Fibroblast of lung (primary cell): ENCODE measurements at regions not wholly inside any gene's neighbourhood (a gene's known extent, or its start where the extent isn't known, plus 50 kb on each side); places are given as distances from the start of the nearest gene placed in this dataset.

Experiments used
- DNase-seq, 2 donors: peaks; one replicate each; pipeline versions ENCODE4 v3.0.0 to v3.0.0-alpha.2; 2010; ENCODE audit warnings: low read depth in 2 of 2
- H2AFZ ChIP-seq: 2 replicates; pipeline ENCODE4 v1.5.1; 2012; ENCODE audit warnings: low read length, control low read depth, inconsistent platforms
- H3K27ac ChIP-seq: 2 replicates; pipeline ENCODE4 v1.5.1; 2011; ENCODE audit warnings: low read length, control low read depth; ENCODE audit not compliant: insufficient read depth
- H3K27me3 ChIP-seq: 2 replicates; pipeline ENCODE4 v1.5.1; 2011; ENCODE audit warnings: mild to moderate bottlenecking, low read length; ENCODE audit not compliant: control insufficient read depth, insufficient read depth
- H3K36me3 ChIP-seq: 2 replicates; pipeline ENCODE4 v1.5.1; 2011; ENCODE audit warnings: low read length; ENCODE audit not compliant: control insufficient read depth, insufficient read depth
- H3K4me1 ChIP-seq: 2 replicates; pipeline ENCODE4 v1.5.1; 2011; ENCODE audit warnings: low read length; ENCODE audit not compliant: control insufficient read depth, insufficient read depth; ENCODE audit errors: extremely low read depth
- H3K4me2 ChIP-seq: 2 replicates; pipeline ENCODE4 v1.5.1; 2011; ENCODE audit warnings: low read length, control low read depth; ENCODE audit not compliant: insufficient read depth; ENCODE audit errors: extremely low read depth
- H3K4me3 ChIP-seq, 4 experiments: fragments of 200-600 bp in 1 of 4; sonication (generic) in 1 of 4; replicated peaks in 1 of 4; 2 replicates each; pipeline ENCODE4 v1.5.1; 2011 to 2016; ENCODE audit warnings: low read length in 4 of 4, low read depth in 3 of 4, mild to moderate bottlenecking in 3 of 4, control low read depth in 2 of 4, inconsistent platforms in 1 of 4, mixed read lengths in 1 of 4; ENCODE audit not compliant: insufficient read depth in 1 of 4; ENCODE audit errors: control extremely low read depth in 1 of 4
- H3K79me2 ChIP-seq: 2 replicates; pipeline ENCODE4 v1.5.1; 2012; ENCODE audit warnings: mild to moderate bottlenecking, low read length, inconsistent platforms; ENCODE audit not compliant: control insufficient read depth, insufficient read depth
- H3K9ac ChIP-seq: 2 replicates; pipeline ENCODE4 v1.5.1; 2011; ENCODE audit warnings: mild to moderate bottlenecking, low read length, control low read depth; ENCODE audit not compliant: insufficient read depth
- H3K9me3 ChIP-seq: 2 replicates; pipeline ENCODE4 v1.5.1; 2012; ENCODE audit warnings: low read depth, low read length; ENCODE audit not compliant: control insufficient read depth, insufficient read depth
- H4K20me1 ChIP-seq: 2 replicates; pipeline ENCODE4 v1.5.1; 2011; ENCODE audit warnings: low read length; ENCODE audit not compliant: control insufficient read depth, insufficient read depth; ENCODE audit errors: extremely low read depth
- CTCF ChIP-seq, 2 donors: IDR thresholded peaks in 1 of 2; conservative IDR thresholded peaks in 1 of 2; 1 replicate in 1 of 2; 2 replicates in 1 of 2; pipeline ENCODE4 v1.5.1; 2011 to 2012; ENCODE audit warnings: low read length in 2 of 2, control low read depth in 1 of 2, inconsistent platforms in 1 of 2, low read depth in 1 of 2, mild to moderate bottlenecking in 1 of 2
- EZH2 ChIP-seq: IDR thresholded peaks from 2 replicates; pipeline ENCODE4 v1.5.1; 2012; ENCODE audit warnings: low read length, control low read depth, mild to moderate bottlenecking; ENCODE audit errors: missing control alignments

GRCh38 chr5:164869325-164869724, 1363.9 kb downstream of the MAT2B start:
- H3K4me3 ChIP-seq: no peak overlapping the region
- no peak overlapping the region for H2AFZ ChIP-seq
- H3K27ac ChIP-seq: no peak overlapping the region
- no peaks in the 10 kb centered on the region for H3K9me3 ChIP-seq
- no peak overlapping the region for H3K4me2 ChIP-seq
- no peaks in the 10 kb centered on the region for H3K27me3 ChIP-seq
- no peaks in the 10 kb centered on the region for H4K20me1 ChIP-seq
- no peaks in the 10 kb centered on the region for H3K36me3 ChIP-seq
- H3K79me2 ChIP-seq: no peaks in the 10 kb centered on the region
- H3K9ac ChIP-seq: no peak overlapping the region
- TF ChIP-seq CTCF (conservative IDR thresholded peaks at IDR 0.05 in 1 of 2, IDR thresholded peaks at IDR 0.05 in 1 of 2; ENCODE audit: low read depth in 1 of 2, low read length in 2 of 2) (no peak), EZH2 (no peak)
- no peaks in the 10 kb centered on the region for H3K4me1 ChIP-seq
- no peak for DNase-seq

- H3K27me3 ChIP-seq: no peaks in the 10 kb centered on the region
- TF ChIP-seq CTCF (conservative IDR thresholded peaks at IDR 0.05 in 1 of 2, IDR thresholded peaks at IDR 0.05 in 1 of 2; ENCODE audit: low read depth in 1 of 2, low read length in 2 of 2): no peak
- no peak for TF ChIP-seq EZH2
- no peak for DNase-seq
- no peaks in the 10 kb centered on the region for H3K4me1 ChIP-seq
- no peak overlapping the region for H3K4me3 ChIP-seq
- no peak overlapping the region for H2AFZ ChIP-seq
- H3K79me2 ChIP-seq: no peaks in the 10 kb centered on the region
- H3K27ac ChIP-seq: no peak overlapping the region
- H3K4me2 ChIP-seq: no peak overlapping the region
- no peaks in the 10 kb centered on the region for H3K36me3 ChIP-seq
- H3K9me3 ChIP-seq: no peaks in the 10 kb centered on the region
- no peak overlapping the region for H3K9ac ChIP-seq
- H4K20me1 ChIP-seq: no peaks in the 10 kb centered on the region
Observed at GRCh38 chr5:164876793-164877192, 1371.4 kb downstream of the MAT2B start.

- Histone ChIP-seq H3K4me3 (no peak overlapping the region), H3K9ac (no peak overlapping the region), H3K79me2 (no peaks in the 10 kb centered on the region), H3K27ac (no peak overlapping the region), H4K20me1 (no peaks in the 10 kb centered on the region), H3K4me1 (no peaks in the 10 kb centered on the region), H3K9me3 (no peaks in the 10 kb centered on the region), H3K36me3 (no peaks in the 10 kb centered on the region), H3K4me2 (no peak overlapping the region), H3K27me3 (no peaks in the 10 kb centered on the region), H2AFZ (no peak overlapping the region)
- TF ChIP-seq CTCF (conservative IDR thresholded peaks at IDR 0.05 in 1 of 2, IDR thresholded peaks at IDR 0.05 in 1 of 2; ENCODE audit: low read depth in 1 of 2, low read length in 2 of 2) (no peak), EZH2 (no peak)
- DNase-seq: no peak
Observed at GRCh38 chr5:164881442-164881841, 1376.0 kb downstream of the MAT2B start.
